CD14-positive monocyte (primary cell): ENCODE measurements at regions not wholly inside any gene's neighbourhood (a gene's known extent, or its start where the extent isn't known, plus 50 kb on each side); places are given as distances from the start of the nearest gene placed in this dataset.

ENCODE experiments used
- DNase-seq, 3 donors: peaks; one replicate each; pipeline ENCODE4 v3.0.0-alpha.2; 2011 to 2022
- H2AFZ ChIP-seq: 2 replicates; pipeline ENCODE4 v1.6.0; 2012; ENCODE audit warnings: mild to moderate bottlenecking, low read depth, low read length, inconsistent platforms; ENCODE audit not compliant: insufficient read depth, poor library complexity, severe bottlenecking
- H3K27ac ChIP-seq, 2 donors: 1 replicate in 1 of 2; 2 replicates in 1 of 2; pipeline ENCODE4 v1.5.1; 2012 to 2013; ENCODE audit warnings: low read length in 2 of 2, control low read depth in 1 of 2, inconsistent platforms in 1 of 2, low read depth in 1 of 2, mild to moderate bottlenecking in 1 of 2
- H3K27me3 ChIP-seq, 2 donors: one replicate each; pipeline versions ENCODE4 v1.6.0 to v1.6.1; 2011 to 2013; ENCODE audit warnings: low read length in 2 of 2; ENCODE audit not compliant: control insufficient read depth in 2 of 2, insufficient read depth in 2 of 2
- H3K36me3 ChIP-seq, 2 donors: replicated peaks in 1 of 2; 1 replicate in 1 of 2; 2 replicates in 1 of 2; pipeline versions ENCODE4 v1.5.1 to v1.6.1; 2012 to 2013; ENCODE audit warnings: low read length in 2 of 2, control low read depth in 1 of 2, inconsistent platforms in 1 of 2, mild to moderate bottlenecking in 1 of 2; ENCODE audit not compliant: insufficient read depth in 2 of 2, control insufficient read depth in 1 of 2
- H3K4me1 ChIP-seq, 2 donors: 1 replicate in 1 of 2; 2 replicates in 1 of 2; pipeline versions ENCODE4 v1.5.1 to v1.6.1; 2012 to 2013; ENCODE audit warnings: low read length in 2 of 2, control low read depth in 1 of 2, inconsistent platforms in 1 of 2, mild to moderate bottlenecking in 1 of 2, moderate library complexity in 1 of 2; ENCODE audit not compliant: insufficient read depth in 2 of 2, control insufficient read depth in 1 of 2
- H3K4me2 ChIP-seq: replicated peaks from 2 replicates; pipeline ENCODE3; 2012; ENCODE audit warnings: low read length, moderate library complexity, mild to moderate bottlenecking; ENCODE audit not compliant: poor library complexity, severe bottlenecking; ENCODE audit errors: extremely low read depth
- H3K4me3 ChIP-seq, 3 experiments: fragments of 200-600 bp in 1 of 3; sonication (generic) in 1 of 3; replicated peaks in 1 of 3; 1 replicate in 2 of 3; 2 replicates in 1 of 3; pipeline ENCODE4 v1.5.1; 2011 to 2013; ENCODE audit warnings: low read length in 3 of 3, mild to moderate bottlenecking in 3 of 3, control low read depth in 2 of 3, low read depth in 2 of 3, inconsistent platforms in 1 of 3, moderate library complexity in 1 of 3
- H3K79me2 ChIP-seq: 2 replicates; pipeline ENCODE4 v1.6.0; 2012; ENCODE audit warnings: mild to moderate bottlenecking, control low read depth, inconsistent platforms, low read length, moderate library complexity; ENCODE audit not compliant: insufficient read depth
- H3K9ac ChIP-seq: 2 replicates; pipeline ENCODE4 v1.6.0; 2017; ENCODE audit warnings: low read length, mild to moderate bottlenecking; ENCODE audit not compliant: insufficient read depth, poor library complexity, severe bottlenecking
- H3K9me3 ChIP-seq, 2 donors: replicated peaks in 1 of 2; 1 replicate in 1 of 2; 2 replicates in 1 of 2; pipeline versions ENCODE4 v1.5.1 to v1.6.1; 2012 to 2013; ENCODE audit warnings: low read length in 2 of 2, control low read depth in 1 of 2; ENCODE audit not compliant: control insufficient read depth in 1 of 2, insufficient read depth in 1 of 2
- H4K20me1 ChIP-seq: 2 replicates; pipeline ENCODE4 v1.6.0; 2012; ENCODE audit warnings: mild to moderate bottlenecking, low read length, control low read depth, moderate library complexity; ENCODE audit not compliant: insufficient read depth
- H3K27ac Mint-ChIP-seq, 7 donors: one replicate each; pipeline ENCODE4 v1.8.0; 2020; ENCODE audit warnings: mild to moderate bottlenecking in 7 of 7, mixed read lengths in 7 of 7, moderate library complexity in 6 of 7, inconsistent platforms in 2 of 7
- H3K27me3 Mint-ChIP-seq, 3 donors: one replicate each; pipeline ENCODE4 v1.8.0; 2021 to 2022; ENCODE audit warnings: low read depth in 3 of 3, mild to moderate bottlenecking in 3 of 3, mixed read lengths in 3 of 3, moderate library complexity in 3 of 3, inconsistent platforms in 1 of 3
- H3K36me3 Mint-ChIP-seq, 2 donors: one replicate each; pipeline ENCODE4 v1.8.0; 2020; ENCODE audit warnings: mixed read lengths in 2 of 2, inconsistent platforms in 1 of 2, mild to moderate bottlenecking in 1 of 2
- H3K4me1 Mint-ChIP-seq: one replicate; pipeline ENCODE4 v1.8.0; 2020; ENCODE audit warnings: mild to moderate bottlenecking, mixed read lengths
- H3K4me3 Mint-ChIP-seq, 2 donors: one replicate each; pipeline ENCODE4 v1.8.0; 2020; ENCODE audit warnings: mild to moderate bottlenecking in 2 of 2, mixed read lengths in 2 of 2, moderate library complexity in 1 of 2
- H3K9me3 Mint-ChIP-seq, 7 donors: one replicate each; pipeline ENCODE4 v1.8.0; 2020 to 2022; ENCODE audit warnings: mixed read lengths in 7 of 7, mild to moderate bottlenecking in 6 of 7, moderate library complexity in 6 of 7, inconsistent platforms in 2 of 7
- WGBS: methylation state at CpG from one replicate; pipeline ENCODE4 v1.1.5; 2013; ENCODE audit warnings: missing lambda C conversion rate; ENCODE audit not compliant: insufficient coverage; 5-methylcytosine and 5-hydroxymethylcytosine counted together
- intact Hi-C, 2 donors: fragments of 100-400 bp; cut with micrococcal nuclease; formaldehyde crosslinking; loops; one replicate each; pipeline versions ENCODE4 v1.15.0 to v1.15.1; 2023
- TF ChIP-seq, protein P1 (sequence below): fragments of 200-600 bp; IDR thresholded peaks from one replicate; pipeline ENCODE4 v1.8.0; 2022; ENCODE audit warnings: antibody characterized with exemption, mild to moderate bottlenecking

DNA sequence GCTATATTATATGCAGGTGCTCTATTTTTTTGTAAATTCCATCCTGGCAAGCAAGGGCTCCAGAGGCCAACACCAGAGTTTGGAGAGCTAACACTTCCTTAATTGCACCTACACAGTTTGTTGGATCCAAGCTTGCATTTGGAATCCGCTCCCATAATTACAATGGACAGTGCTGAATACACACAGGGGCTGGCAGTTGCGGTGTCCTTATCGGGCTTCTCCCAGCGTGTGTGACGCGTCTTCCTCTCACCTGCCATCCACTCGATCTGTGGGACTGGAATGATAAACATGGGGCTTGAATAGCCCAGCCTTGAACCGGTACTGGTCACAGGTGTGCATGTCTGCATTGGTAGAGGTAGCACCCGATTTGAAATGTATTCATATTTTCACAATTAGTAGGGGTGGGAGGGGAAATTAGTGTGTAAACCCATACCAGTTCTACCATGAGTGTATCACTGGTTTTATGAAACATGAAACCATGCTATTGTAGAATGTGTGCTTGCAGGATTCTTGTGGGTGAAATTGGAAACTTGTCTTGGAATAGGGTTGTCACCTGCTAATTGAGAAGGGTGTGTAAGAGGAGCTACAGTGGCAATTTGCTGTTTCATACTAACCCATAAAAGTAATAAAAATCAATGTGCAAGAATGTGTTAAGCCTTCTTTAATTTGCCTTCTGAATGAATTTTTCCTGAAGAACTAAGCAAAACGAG is 316.5 kb downstream of the WDR11 start:
- DNase-seq = no peak
- Histone ChIP-seq H4K20me1 (no peaks in the 10 kb centered on the region), H3K4me2 (no peak overlapping the region), H3K9ac (no peak overlapping the region), H2AFZ (no peak overlapping the region), H3K79me2 (no peaks in the 10 kb centered on the region), H3K9me3 (peaks cover 0 to 2% of the 10 kb centered on the region in 2 donors), H3K4me1 (no peaks in the 10 kb centered on the region), H3K36me3 (no peaks in the 10 kb centered on the region), H3K4me3 (no peak overlapping the region), H3K27me3 (no peaks in the 10 kb centered on the region), H3K27ac (no peak overlapping the region)
- intact Hi-C loops = no loop called here
- TF ChIP-seq, protein P1, sequence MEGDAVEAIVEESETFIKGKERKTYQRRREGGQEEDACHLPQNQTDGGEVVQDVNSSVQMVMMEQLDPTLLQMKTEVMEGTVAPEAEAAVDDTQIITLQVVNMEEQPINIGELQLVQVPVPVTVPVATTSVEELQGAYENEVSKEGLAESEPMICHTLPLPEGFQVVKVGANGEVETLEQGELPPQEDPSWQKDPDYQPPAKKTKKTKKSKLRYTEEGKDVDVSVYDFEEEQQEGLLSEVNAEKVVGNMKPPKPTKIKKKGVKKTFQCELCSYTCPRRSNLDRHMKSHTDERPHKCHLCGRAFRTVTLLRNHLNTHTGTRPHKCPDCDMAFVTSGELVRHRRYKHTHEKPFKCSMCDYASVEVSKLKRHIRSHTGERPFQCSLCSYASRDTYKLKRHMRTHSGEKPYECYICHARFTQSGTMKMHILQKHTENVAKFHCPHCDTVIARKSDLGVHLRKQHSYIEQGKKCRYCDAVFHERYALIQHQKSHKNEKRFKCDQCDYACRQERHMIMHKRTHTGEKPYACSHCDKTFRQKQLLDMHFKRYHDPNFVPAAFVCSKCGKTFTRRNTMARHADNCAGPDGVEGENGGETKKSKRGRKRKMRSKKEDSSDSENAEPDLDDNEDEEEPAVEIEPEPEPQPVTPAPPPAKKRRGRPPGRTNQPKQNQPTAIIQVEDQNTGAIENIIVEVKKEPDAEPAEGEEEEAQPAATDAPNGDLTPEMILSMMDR = no peak
- 92% methylated on average over 8 of the region's 10 CpGs for WGBS
- no peak overlapping the region for H3K27ac Mint-ChIP-seq
- peaks cover 0 to 12% (median 4%) of the 10 kb centered on the region in 7 donors for H3K9me3 Mint-ChIP-seq
- peak overlapping the region in 1 of 2 donors; percentile 0 for H3K4me3 Mint-ChIP-seq
- H3K36me3 Mint-ChIP-seq = no peaks in the 10 kb centered on the region
- H3K4me1 Mint-ChIP-seq = no peaks in the 10 kb centered on the region
- peaks cover 0 to under 1% (median 0%) of the 10 kb centered on the region in 3 donors for H3K27me3 Mint-ChIP-seq

DNA sequence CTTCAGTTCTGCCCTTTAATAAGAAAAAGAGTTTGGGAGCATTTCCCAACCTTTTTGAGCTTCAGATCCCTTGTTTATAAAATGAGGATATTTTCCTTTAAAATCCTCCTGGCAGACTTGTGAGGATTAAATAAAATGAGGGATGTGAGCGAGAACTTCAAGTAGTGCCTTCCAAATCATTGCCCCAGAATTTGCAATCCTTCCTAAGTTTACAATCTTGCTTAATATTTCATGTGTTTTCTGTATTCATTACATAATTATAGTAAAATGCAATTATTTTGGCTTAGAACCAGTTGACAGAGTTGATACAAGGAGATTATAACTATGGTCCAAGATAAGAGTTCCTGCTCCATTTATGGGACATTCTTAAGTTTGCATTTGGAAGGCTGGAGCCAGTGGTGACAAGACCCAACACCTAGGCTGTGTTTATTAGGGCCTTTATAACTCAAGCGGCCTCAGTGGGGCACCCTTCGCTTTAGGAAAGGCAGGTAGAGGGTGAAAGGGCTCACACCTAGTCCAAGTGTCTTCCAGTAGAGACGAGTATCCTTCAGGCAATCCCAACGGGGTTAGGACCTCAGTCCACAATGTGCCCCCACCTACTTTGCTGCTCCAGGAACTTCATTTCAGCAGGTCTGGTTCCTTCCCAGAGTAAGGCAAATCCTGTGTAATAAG is 317.5 kb downstream of the WDR11 start:
- no peaks in the 10 kb centered on the region for H3K27me3 ChIP-seq
- Mint-ChIP-seq H3K36me3 (no peaks in the 10 kb centered on the region), H3K4me3 (no peak overlapping the region), H3K27ac (no peak overlapping the region), H3K27me3 (no peaks in the 10 kb centered on the region), H3K4me1 (no peaks in the 10 kb centered on the region), H3K9me3 (peaks cover 0 to 11% (median 4%) of the 10 kb centered on the region in 7 donors)
- H3K9ac ChIP-seq = no peak overlapping the region
- intact Hi-C loops = no loop called here
- no peak overlapping the region for H3K27ac ChIP-seq
- no peak overlapping the region for H3K4me2 ChIP-seq
- H2AFZ ChIP-seq = no peak overlapping the region
- H3K4me3 ChIP-seq = no peak overlapping the region
- no peaks in the 10 kb centered on the region for H3K4me1 ChIP-seq
- H3K9me3 ChIP-seq = peaks cover 0 to 2% of the 10 kb centered on the region in 2 donors
- no peaks in the 10 kb centered on the region for H3K79me2 ChIP-seq
- 77% methylated on average over 3 of the region's 5 CpGs for WGBS
- no peak for DNase-seq
- no peaks in the 10 kb centered on the region for H4K20me1 ChIP-seq
- TF ChIP-seq, protein P1 = no peak
- H3K36me3 ChIP-seq = no peaks in the 10 kb centered on the region
